Adrenal gland (tissue), 5 donors: ENCODE measurements at regions not wholly inside any gene's neighbourhood (a gene's known extent, or its start where the extent isn't known, plus 50 kb on each side); places are given as distances from the start of the nearest gene placed in this dataset.

ENCODE experiments used
- CTCF ChIP-seq, 6 experiments: fragments of 450-650 bp in 4 of 6; fragments of 200-600 bp in 2 of 6; sonication (generic) in 1 of 6; IDR thresholded peaks; 1 replicate in 5 of 6; 2 replicates in 1 of 6; pipeline versions ENCODE4 v1.5.1 to v1.8.0; 2016 to 2021; ENCODE audit warnings: antibody characterized with exemption in 6 of 6, mild to moderate bottlenecking in 2 of 6, moderate library complexity in 1 of 6
- POLR2A ChIP-seq, 2 donors: fragments of 450-650 bp; IDR thresholded peaks; one replicate each; pipeline ENCODE4 v1.6.1; 2017; ENCODE audit warnings: antibody characterized with exemption in 2 of 2, mild to moderate bottlenecking in 2 of 2, moderate library complexity in 1 of 2
- donor health status: DM: no; HTN: no; CAD: no.

- TF ChIP-seq CTCF (IDR thresholded peaks at IDR 0.05) (no peak), POLR2A (IDR thresholded peaks at IDR 0.05) (no peak)
These were observed 402.5 kb downstream of the CD83 start for GRCh38 chr6:14520029-14520428.
